ENCODE measurements at regions not wholly inside any gene's neighbourhood (a gene's known extent, or its start where the extent isn't known, plus 50 kb on each side); places are given as distances from the start of the nearest gene placed in this dataset.

GRCh38 chr6:153778216-153778615 is 260.8 kb upstream of the OPRM1 start:
- CTCF ChIA-PET = no interaction called here

DNA sequence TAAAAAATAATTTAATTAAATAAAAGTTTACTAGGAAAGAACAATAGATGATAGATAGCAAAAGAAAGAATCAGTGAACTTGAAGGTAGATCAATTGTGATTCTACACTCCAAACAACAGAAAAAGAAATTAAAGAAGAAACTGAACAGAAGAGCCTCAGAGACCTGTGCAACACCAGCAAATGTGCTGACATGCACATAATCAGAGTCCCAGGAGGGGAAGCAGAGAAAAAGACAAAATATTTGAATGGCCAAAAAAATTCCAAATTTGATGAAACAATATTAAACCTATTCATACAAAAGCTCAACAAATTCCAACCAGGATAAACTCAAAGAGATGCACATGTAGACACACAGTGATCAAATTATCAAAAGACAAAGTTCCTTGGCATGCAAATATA is 267.5 kb upstream of the OPRM1 start:
- CTCF ChIA-PET = no interaction called here
- H3K4me3 ChIP-seq (ENCODE audit: low read depth, low read length) = no peak overlapping the region
- no peak for TF ChIP-seq CTCF (IDR thresholded peaks at IDR 0.05; ENCODE audit: insufficient read depth, low read length, missing control alignments)
- no peak for DNase-seq (ENCODE audit: low read depth, low spot score)
- POLR2A ChIA-PET = no interaction called here

More at GRCh38 chr6:153778216-153778615, 260.8 kb upstream of the OPRM1 start:
- POLR2A ChIA-PET = no interaction called here
- no peak overlapping the region for H3K4me3 ChIP-seq (ENCODE audit: low read depth, low read length)
- DNase-seq (ENCODE audit: low read depth, low spot score) = no peak
- no peak for TF ChIP-seq CTCF (IDR thresholded peaks at IDR 0.05; ENCODE audit: insufficient read depth, low read length, missing control alignments)

- ChIA-PET CTCF (no interaction called here), POLR2A (no interaction called here)
- no peak for TF ChIP-seq CTCF (IDR thresholded peaks at IDR 0.05; ENCODE audit: insufficient read depth, low read length, missing control alignments)
- no peak for DNase-seq (ENCODE audit: low read depth, low spot score)
- no peak overlapping the region for H3K4me3 ChIP-seq (ENCODE audit: low read depth, low read length)
Observed at GRCh38 chr6:153767127-153767526, 271.9 kb upstream of the OPRM1 start.

- POLR2A ChIA-PET = no interaction called here
Observed at GRCh38 chr6:153758516-153758915, 280.5 kb upstream of the OPRM1 start.

GRCh38 chr6:153735761-153736160 is 303.3 kb upstream of the OPRM1 start:
- ChIA-PET POLR2A (no interaction called here), CTCF (no interaction called here)
- no peak overlapping the region for H3K4me3 ChIP-seq (ENCODE audit: low read depth, low read length)
- DNase-seq (ENCODE audit: low read depth, low spot score) = no peak
- no peak for TF ChIP-seq CTCF (IDR thresholded peaks at IDR 0.05; ENCODE audit: insufficient read depth, low read length, missing control alignments)

More at GRCh38 chr6:153758516-153758915, 280.5 kb upstream of the OPRM1 start:
- CTCF ChIA-PET = interaction anchor here (0.6 kb wide), 1 partner anchor 694 kb away, joined by 3 read pairs; no protein-coding TSS in a partner anchor
- no peak for DNase-seq (ENCODE audit: low read depth, low spot score)
- H3K4me3 ChIP-seq (ENCODE audit: low read depth, low read length) = no peak overlapping the region
- TF ChIP-seq CTCF (IDR thresholded peaks at IDR 0.05; ENCODE audit: insufficient read depth, low read length, missing control alignments) = no peak

- DNase-seq (ENCODE audit: low read depth, low spot score) = no peak
- POLR2A ChIA-PET = no interaction called here
- no peak overlapping the region for H3K4me3 ChIP-seq (ENCODE audit: low read depth, low read length)
- no peak for TF ChIP-seq CTCF (IDR thresholded peaks at IDR 0.05; ENCODE audit: insufficient read depth, low read length, missing control alignments)
- CTCF ChIA-PET = no interaction called here
Observed at GRCh38 chr6:153729189-153729588, 309.9 kb upstream of the OPRM1 start.

Data from AG04449 (cell line).